ENCODE measurements at regions not wholly inside any gene's neighbourhood (a gene's known extent, or its start where the extent isn't known, plus 50 kb on each side); places are given as distances from the start of the nearest gene placed in this dataset.

GRCh38 chr17:71184716-71185115 lies 936.1 kb upstream of the SOX9 start:
- TF ChIP-seq POLR2AphosphoS5 (IDR thresholded peaks at IDR 0.05; ENCODE audit: borderline replicate concordance, low read depth, low read length) (no peak), EZH2 (IDR thresholded peaks at IDR 0.05) (no peak)
